OCI-LY7 (cell line): ENCODE measurements at regions not wholly inside any gene's neighbourhood (a gene's known extent, or its start where the extent isn't known, plus 50 kb on each side); places are given as distances from the start of the nearest gene placed in this dataset.

Experiments
- BruUV-seq: library from RNA; stranded (reverse); fragments of 400-500 nt; replicated peaks from 2 replicates; lab custom pipeline; 2021; lab: Mats Ljungman, UMichigan
- CTCF ChIA-PET: fragments of 300-600 bp; sonication (Branson Sonifier 250); formaldehyde crosslinking; loops from one replicate; lab custom pipeline; 2022; ENCODE audit warnings: antibody characterized with exemption; ENCODE audit not compliant: unreplicated experiment; lab: Charles Lee
- POLR2A ChIA-PET: fragments of 300-600 bp; sonication (Branson Sonifier 250); formaldehyde crosslinking; loops from one replicate; lab custom pipeline; 2022; ENCODE audit warnings: antibody characterized with exemption; lab: Charles Lee
- DNase-seq: peaks from one replicate; pipeline ENCODE4 v3.0.0-alpha.2; 2015; ENCODE audit warnings: low spot score
- H2AFZ ChIP-seq: fragments of 200-600 bp; sonication (generic), shearing (Covaris generic); 2 replicates; pipeline ENCODE4 v1.6.1; 2014; ENCODE audit warnings: mild to moderate bottlenecking, antibody characterized with exemption, low read length, moderate library complexity
- H3K27ac ChIP-seq: fragments of 200-600 bp; sonication (generic); 2 replicates; pipeline ENCODE4 v1.5.1; 2014; ENCODE audit warnings: mixed run types, low read depth, mild to moderate bottlenecking, moderate library complexity, low read length, inconsistent platforms; ENCODE audit not compliant: poor library complexity, severe bottlenecking
- H3K36me3 ChIP-seq: fragments of 200-600 bp; sonication (generic); 2 replicates; pipeline ENCODE4 v1.6.1; 2014; ENCODE audit warnings: mild to moderate bottlenecking, antibody characterized with exemption, low read length, moderate library complexity, mixed read lengths; ENCODE audit not compliant: insufficient read depth
- H3K4me1 ChIP-seq: fragments of 200-600 bp; sonication (generic); 2 replicates; pipeline ENCODE4 v1.5.1; 2014; ENCODE audit warnings: mild to moderate bottlenecking, low read length; ENCODE audit not compliant: insufficient read depth, poor library complexity, severe bottlenecking
- H3K4me2 ChIP-seq: fragments of 200-600 bp; sonication (generic); 2 replicates; pipeline ENCODE4 v1.6.1; 2014; ENCODE audit warnings: mild to moderate bottlenecking, low read length
- H3K4me3 ChIP-seq: fragments of 200-600 bp; sonication (generic); 2 replicates; pipeline ENCODE4 v1.5.1; 2014; ENCODE audit warnings: mild to moderate bottlenecking, low read depth, low read length; ENCODE audit not compliant: poor library complexity, severe bottlenecking
- H3K79me2 ChIP-seq: fragments of 200-600 bp; sonication (generic); 2 replicates; pipeline ENCODE4 v1.6.1; 2016; ENCODE audit warnings: low read depth, mild to moderate bottlenecking, low read length, moderate library complexity, mixed read lengths; ENCODE audit not compliant: insufficient read depth
- H3K9me2 ChIP-seq: fragments of 200-600 bp; sonication (generic); 2 replicates; pipeline ENCODE4 v1.6.1; 2016; ENCODE audit warnings: mild to moderate bottlenecking, low read length, mixed read lengths; ENCODE audit not compliant: insufficient read depth
- H3K9me3 ChIP-seq: fragments of 200-600 bp; sonication (generic); 2 replicates; pipeline ENCODE4 v1.6.1; 2014; ENCODE audit warnings: mild to moderate bottlenecking, mixed run types, low read length, mixed read lengths
- H4K20me1 ChIP-seq: fragments of 200-600 bp; sonication (generic); 2 replicates; pipeline ENCODE4 v1.6.1; 2014; ENCODE audit warnings: mild to moderate bottlenecking, antibody characterized with exemption, low read length, moderate library complexity, mixed read lengths; ENCODE audit not compliant: insufficient read depth
- CTCF ChIP-seq: fragments of 200-600 bp; sonication (generic); conservative IDR thresholded peaks from 2 replicates; pipeline ENCODE4 v1.5.1; 2014; ENCODE audit warnings: mild to moderate bottlenecking, antibody characterized with exemption, low read length, moderate library complexity, mixed read lengths
- EZH2phosphoT487 ChIP-seq: fragments of 200-600 bp; sonication (generic); IDR thresholded peaks from 2 replicates; pipeline ENCODE4 v1.6.1; 2018; ENCODE audit warnings: low read depth, borderline replicate concordance, mild to moderate bottlenecking, mixed run types, antibody characterized with exemption, low read length, moderate library complexity, mixed read lengths
- intact Hi-C: fragments of 100-400 bp; cut with micrococcal nuclease; formaldehyde crosslinking; loops from one replicate; pipeline ENCODE4 v1.10.0; 2022; ENCODE audit not compliant: unreplicated experiment

GRCh38 chr3:94714194-94714593, 651.3 kb downstream of the NSUN3 start:
- no peaks in the 10 kb centered on the region for H3K4me1 ChIP-seq
- intact Hi-C loops = no loop called here
- no peaks in the 10 kb centered on the region for H3K79me2 ChIP-seq
- DNase-seq = no peak
- no peak overlapping the region for H2AFZ ChIP-seq
- H3K27ac ChIP-seq = no peak overlapping the region
- no TSS peak for BruUV-seq
- ChIA-PET CTCF (no interaction called here), POLR2A (interaction anchor here (0.7 to 1.1 kb wide), 2 partner anchors 10 to 89 kb away, joined by 3 to 6 read pairs; no protein-coding TSS in a partner anchor)
- no peak overlapping the region for H3K4me3 ChIP-seq
- no peaks in the 10 kb centered on the region for H3K36me3 ChIP-seq
- H4K20me1 ChIP-seq = no peaks in the 10 kb centered on the region
- H3K4me2 ChIP-seq = no peak overlapping the region
- H3K9me2 ChIP-seq = no peaks in the 10 kb centered on the region
- no peak for TF ChIP-seq CTCF
- no peak for TF ChIP-seq EZH2phosphoT487
- no peaks in the 10 kb centered on the region for H3K9me3 ChIP-seq

GRCh38 chr3:94716326-94717018, 653.6 kb downstream of the NSUN3 start:
- POLR2A ChIA-PET = interaction anchor here (0.6 kb wide), 1 partner anchor 674 kb away, joined by 3 read pairs; no protein-coding TSS in a partner anchor
- no peak overlapping the region for H3K4me2 ChIP-seq
- no TSS peak for BruUV-seq

More at GRCh38 chr3:94716326-94717018, 653.6 kb downstream of the NSUN3 start:
- Histone ChIP-seq H3K27ac (no peak overlapping the region), H4K20me1 (no peaks in the 10 kb centered on the region), H3K4me1 (no peaks in the 10 kb centered on the region), H3K4me3 (no peak overlapping the region), H2AFZ (no peak overlapping the region), H3K9me2 (no peaks in the 10 kb centered on the region), H3K36me3 (no peaks in the 10 kb centered on the region), H3K79me2 (no peaks in the 10 kb centered on the region), H3K9me3 (no peaks in the 10 kb centered on the region)
- CTCF ChIA-PET = no interaction called here
- TF ChIP-seq EZH2phosphoT487 = no peak
- TF ChIP-seq CTCF = no peak
- intact Hi-C loops = no loop called here
- DNase-seq = no peak
